Vagina (tissue), 2 donors: ENCODE measurements at regions not wholly inside any gene's neighbourhood (a gene's known extent, or its start where the extent isn't known, plus 50 kb on each side); places are given as distances from the start of the nearest gene placed in this dataset.

Experiments
- DNase-seq, 2 donors: peaks; one replicate each; pipeline ENCODE4 v3.0.0-alpha.2; 2017; ENCODE audit errors: extremely low spot score in 2 of 2
- H3K27ac ChIP-seq: fragments of 200-600 bp; sonication (generic); one replicate; pipeline ENCODE4 v1.5.1; 2019
- H3K27me3 ChIP-seq: fragments of 200-600 bp; sonication (generic); one replicate; pipeline ENCODE4 v1.5.1; 2019
- H3K36me3 ChIP-seq, 2 donors: fragments of 200-600 bp; sonication (generic); one replicate each; pipeline ENCODE4 v1.5.1; 2017 to 2019
- H3K4me1 ChIP-seq: fragments of 200-600 bp; sonication (generic); one replicate; pipeline ENCODE4 v1.5.1; 2019
- H3K4me3 ChIP-seq, 2 donors: fragments of 200-600 bp; sonication (generic); 1 replicate in 1 of 2; 2 replicates in 1 of 2; pipeline ENCODE4 v1.5.1; 2016 to 2019
- H3K9me3 ChIP-seq: fragments of 200-600 bp; sonication (generic); one replicate; pipeline ENCODE4 v1.5.1; 2019
- CTCF ChIP-seq, 3 experiments: fragments of 450-650 bp in 2 of 3; fragments of 200-600 bp in 1 of 3; sonication (generic) in 1 of 3; IDR thresholded peaks; one replicate each; pipeline ENCODE4 v1.5.1; 2017 to 2019; ENCODE audit warnings: antibody characterized with exemption in 3 of 3, mild to moderate bottlenecking in 2 of 3, moderate library complexity in 2 of 3
- POLR2A ChIP-seq, 2 donors: fragments of 450-650 bp; IDR thresholded peaks; one replicate each; pipeline ENCODE4 v1.6.1; 2017; ENCODE audit warnings: antibody characterized with exemption in 2 of 2, mild to moderate bottlenecking in 2 of 2, moderate library complexity in 2 of 2
- POLR2AphosphoS5 ChIP-seq, 2 donors: sonication (generic); formaldehyde crosslinking; IDR thresholded peaks; one replicate each; pipeline ENCODE4 v1.9.0; 2017; ENCODE audit warnings: antibody characterized with exemption in 2 of 2, mild to moderate bottlenecking in 2 of 2, low read depth in 1 of 2; ENCODE audit not compliant: insufficient read depth in 1 of 2
- intact Hi-C: fragments of 100-400 bp; cut with DNase I; formaldehyde crosslinking; loops from one replicate; pipeline ENCODE4 v1.15.1; 2023

DNA sequence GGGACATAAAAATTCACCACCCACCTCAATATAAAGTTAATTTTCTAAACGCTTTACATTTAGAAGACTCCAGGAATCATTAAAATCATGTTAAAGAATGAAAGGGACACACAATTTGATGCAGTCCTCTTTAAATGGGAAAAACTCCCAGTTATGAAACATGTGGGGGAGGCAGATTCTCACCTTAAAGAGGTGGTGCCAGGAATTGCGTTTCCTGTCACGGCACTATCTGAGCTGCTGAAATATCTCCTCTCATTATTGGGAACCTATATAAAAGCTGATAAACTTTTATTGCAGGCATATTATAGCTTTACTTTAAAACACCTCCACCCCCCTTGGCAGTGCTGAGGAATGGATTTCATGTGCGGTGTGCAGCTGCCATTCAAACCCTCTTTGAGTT is 94.8 kb upstream of the SORCS3 start:
- Histone ChIP-seq H3K9me3 (no peaks in the 10 kb centered on the region), H3K4me1 (no peaks in the 10 kb centered on the region), H3K4me3 (no peak overlapping the region), H3K27me3 (no peaks in the 10 kb centered on the region), H3K36me3 (no peaks in the 10 kb centered on the region), H3K27ac (no peak overlapping the region)
- intact Hi-C loops, result no loop called here
- TF ChIP-seq POLR2AphosphoS5 (IDR thresholded peaks at IDR 0.05; ENCODE audit: insufficient read depth in 1 of 2, low read depth in 1 of 2) (no peak), CTCF (IDR thresholded peaks at IDR 0.05) (no peak), POLR2A (IDR thresholded peaks at IDR 0.05) (no peak)
- no peak for DNase-seq

DNA sequence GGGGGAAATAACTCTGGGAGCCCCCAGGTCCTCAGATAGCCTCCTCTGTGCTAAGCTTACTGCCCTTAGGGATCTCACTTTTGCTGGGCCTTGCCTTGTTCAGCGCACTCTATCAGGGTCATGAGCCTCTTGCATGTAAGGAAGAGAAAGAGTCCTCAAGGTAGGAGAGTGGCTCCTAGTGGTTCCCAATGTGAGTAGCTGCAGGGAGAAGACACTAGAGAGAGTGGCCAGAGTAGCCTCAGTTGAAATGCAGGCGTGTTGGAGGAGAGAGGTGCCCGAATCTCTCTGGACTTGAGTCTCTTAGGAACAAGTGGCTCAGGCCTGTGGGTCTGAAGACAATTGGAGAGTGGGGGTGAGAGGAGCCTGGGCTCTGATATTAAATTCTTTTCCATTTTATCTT is 94.3 kb upstream of the SORCS3 start:
- DNase-seq, result peak in 1 of 2 donors; percentile 76
- Histone ChIP-seq H3K4me3 (no peak overlapping the region), H3K27ac (no peak overlapping the region), H3K4me1 (no peaks in the 10 kb centered on the region), H3K9me3 (no peaks in the 10 kb centered on the region), H3K27me3 (no peaks in the 10 kb centered on the region), H3K36me3 (no peaks in the 10 kb centered on the region)
- intact Hi-C loops, result no loop called here
- TF ChIP-seq POLR2AphosphoS5 (IDR thresholded peaks at IDR 0.05; ENCODE audit: insufficient read depth in 1 of 2, low read depth in 1 of 2) (no peak), POLR2A (IDR thresholded peaks at IDR 0.05) (no peak), CTCF (IDR thresholded peaks at IDR 0.05) (no peak)

- Histone ChIP-seq H3K4me1 (no peaks in the 10 kb centered on the region), H3K4me3 (no peak overlapping the region), H3K27me3 (no peaks in the 10 kb centered on the region), H3K9me3 (no peaks in the 10 kb centered on the region), H3K27ac (no peak overlapping the region), H3K36me3 (no peaks in the 10 kb centered on the region)
- TF ChIP-seq CTCF (IDR thresholded peaks at IDR 0.05), result no peak
- TF ChIP-seq POLR2AphosphoS5 (IDR thresholded peaks at IDR 0.05; ENCODE audit: insufficient read depth in 1 of 2, low read depth in 1 of 2), result no peak
- TF ChIP-seq POLR2A (IDR thresholded peaks at IDR 0.05), result no peak
- intact Hi-C loops, result no loop called here
- no peak for DNase-seq
Measured at GRCh38 chr10:104548090-104548489, 93.0 kb upstream of the SORCS3 start.

DNA sequence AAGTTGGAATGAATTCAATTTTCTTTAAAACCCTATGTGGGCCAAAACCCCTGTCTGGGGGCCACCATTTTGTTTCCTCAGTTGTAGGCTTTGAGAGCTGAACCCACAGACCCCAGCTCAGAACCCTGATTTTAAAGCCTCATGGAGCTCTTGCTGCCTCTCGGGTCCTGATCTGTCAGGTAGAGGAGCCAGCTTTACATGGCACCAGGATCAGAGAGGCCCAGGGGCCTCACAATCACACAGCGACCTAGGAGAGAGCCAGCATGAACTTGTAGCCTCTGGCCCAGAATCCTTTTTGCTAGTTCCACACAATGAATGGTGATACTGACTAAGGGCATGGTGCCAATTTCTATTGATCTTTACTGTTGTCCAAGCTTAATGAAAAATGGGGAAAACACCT is 84.3 kb upstream of the SORCS3 start:
- intact Hi-C loops, result no loop called here
- DNase-seq, result peak in 1 of 2 donors; percentile 54
- H3K27ac ChIP-seq, result no peak overlapping the region
- H3K4me1 ChIP-seq, result no peaks in the 10 kb centered on the region
- no peaks in the 10 kb centered on the region for H3K9me3 ChIP-seq
- no peak for TF ChIP-seq POLR2AphosphoS5 (IDR thresholded peaks at IDR 0.05; ENCODE audit: insufficient read depth in 1 of 2, low read depth in 1 of 2)
- no peak for TF ChIP-seq POLR2A (IDR thresholded peaks at IDR 0.05)
- TF ChIP-seq CTCF (IDR thresholded peaks at IDR 0.05), result no peak
- no peaks in the 10 kb centered on the region for H3K27me3 ChIP-seq
- no peak overlapping the region for H3K4me3 ChIP-seq
- no peaks in the 10 kb centered on the region for H3K36me3 ChIP-seq

GRCh38 chr10:104557966-104558365 is 83.1 kb upstream of the SORCS3 start:
- Histone ChIP-seq H3K4me3 (no peak overlapping the region), H3K4me1 (no peaks in the 10 kb centered on the region), H3K27me3 (no peaks in the 10 kb centered on the region), H3K9me3 (no peaks in the 10 kb centered on the region), H3K36me3 (no peaks in the 10 kb centered on the region), H3K27ac (no peak overlapping the region)
- intact Hi-C loops, result no loop called here
- DNase-seq, result peak; percentile 27 to 55
- TF ChIP-seq POLR2AphosphoS5 (IDR thresholded peaks at IDR 0.05; ENCODE audit: insufficient read depth in 1 of 2, low read depth in 1 of 2) (no peak), CTCF (IDR thresholded peaks at IDR 0.05) (no peak)
